GM19193 (cell line): ENCODE measurements at regions not wholly inside any gene's neighbourhood (a gene's known extent, or its start where the extent isn't known, plus 50 kb on each side); places are given as distances from the start of the nearest gene placed in this dataset.

Experiments used
- POLR2A ChIP-seq: IDR thresholded peaks from 4 replicates; pipeline ENCODE4 v1.6.1; 2011; ENCODE audit not compliant: insufficient read depth, insufficient read length; ENCODE audit errors: extremely low read depth

DNA sequence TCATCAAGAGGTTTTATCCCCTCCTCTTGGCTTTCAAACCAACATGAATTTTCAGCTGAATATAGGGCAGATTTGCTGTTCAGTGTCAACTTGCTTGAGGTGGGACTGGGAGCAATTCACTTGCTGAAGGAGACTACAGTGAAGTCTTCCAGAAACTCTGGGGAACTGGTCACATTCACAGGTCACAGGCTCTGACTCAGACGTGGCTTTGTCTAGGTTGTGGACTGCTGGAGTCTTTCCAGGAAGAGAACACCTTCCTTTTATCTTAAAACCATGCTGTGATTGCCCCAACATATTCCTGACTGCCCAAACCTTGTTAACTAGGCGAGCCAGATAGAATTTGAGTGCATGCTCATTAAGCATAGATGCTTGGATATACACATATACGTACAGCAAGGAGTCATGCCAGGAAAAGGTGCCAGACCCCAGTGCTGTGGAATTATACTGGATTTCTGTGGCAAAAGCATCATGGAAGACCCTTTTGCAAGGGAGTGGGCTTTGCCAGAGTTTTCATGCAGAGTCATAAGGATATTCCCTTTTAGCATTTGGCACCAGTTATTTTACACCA is 399.1 kb upstream of the TBL1XR1 start:
- TF ChIP-seq POLR2A = no peak

DNA sequence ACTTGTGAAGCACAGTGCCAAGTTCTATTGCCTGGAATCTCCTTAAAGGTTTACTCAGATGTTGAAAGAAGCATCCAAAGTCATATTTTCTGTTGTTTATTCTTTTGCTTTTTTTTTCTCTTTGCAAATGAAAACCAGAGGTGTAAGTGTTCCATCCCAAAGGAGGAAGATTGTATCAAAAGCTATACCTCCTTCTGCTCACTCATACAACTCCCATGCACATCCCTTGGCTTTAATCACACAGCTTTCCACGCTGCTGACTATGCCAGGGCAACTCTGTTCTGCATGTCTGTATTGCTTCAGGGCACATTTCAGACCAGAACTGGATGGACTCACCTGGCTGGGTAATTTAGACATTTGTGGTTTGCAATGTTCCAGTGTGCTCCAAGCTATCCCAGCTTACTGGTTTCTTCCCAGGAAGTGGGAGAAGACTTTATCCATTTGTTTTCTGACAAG is 399.6 kb upstream of the TBL1XR1 start:
- no peak for TF ChIP-seq POLR2A

DNA sequence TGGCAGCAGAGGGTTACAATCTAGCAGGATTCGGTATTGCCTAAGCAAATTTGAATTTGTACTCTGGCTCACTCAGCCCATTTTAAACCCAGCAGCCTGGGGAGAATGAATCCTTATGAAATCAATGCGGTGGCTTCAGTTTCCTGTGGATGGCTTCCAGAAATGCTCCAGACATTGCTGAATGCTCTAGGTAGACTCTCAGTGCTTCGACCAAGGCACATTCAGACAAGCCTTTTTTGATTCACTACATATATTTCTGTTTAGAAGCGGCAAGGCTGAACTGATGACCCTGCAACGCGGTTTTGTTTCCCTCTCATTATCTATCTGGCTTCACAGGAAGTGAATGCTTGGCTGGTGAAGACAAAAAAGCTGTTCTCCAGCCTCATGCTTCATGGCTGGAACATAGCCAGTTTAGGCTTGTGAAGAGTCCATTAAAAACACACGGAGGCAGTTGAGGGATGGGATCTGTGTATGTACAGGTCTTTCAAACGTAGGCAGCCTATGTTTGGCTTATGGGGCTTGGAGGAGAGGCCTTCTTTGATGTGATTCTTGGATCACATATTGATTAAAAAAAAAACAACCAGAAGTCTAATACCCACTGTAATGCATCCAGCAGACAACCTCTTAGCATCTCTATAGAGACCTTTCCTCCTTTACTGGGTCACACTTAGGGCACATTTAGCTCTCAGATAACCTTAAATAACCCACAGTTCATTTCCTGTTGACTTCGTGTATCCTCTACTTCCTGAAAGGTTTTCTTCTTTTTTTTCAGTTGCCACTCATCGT is 400.2 kb upstream of the TBL1XR1 start:
- no peak for TF ChIP-seq POLR2A

DNA sequence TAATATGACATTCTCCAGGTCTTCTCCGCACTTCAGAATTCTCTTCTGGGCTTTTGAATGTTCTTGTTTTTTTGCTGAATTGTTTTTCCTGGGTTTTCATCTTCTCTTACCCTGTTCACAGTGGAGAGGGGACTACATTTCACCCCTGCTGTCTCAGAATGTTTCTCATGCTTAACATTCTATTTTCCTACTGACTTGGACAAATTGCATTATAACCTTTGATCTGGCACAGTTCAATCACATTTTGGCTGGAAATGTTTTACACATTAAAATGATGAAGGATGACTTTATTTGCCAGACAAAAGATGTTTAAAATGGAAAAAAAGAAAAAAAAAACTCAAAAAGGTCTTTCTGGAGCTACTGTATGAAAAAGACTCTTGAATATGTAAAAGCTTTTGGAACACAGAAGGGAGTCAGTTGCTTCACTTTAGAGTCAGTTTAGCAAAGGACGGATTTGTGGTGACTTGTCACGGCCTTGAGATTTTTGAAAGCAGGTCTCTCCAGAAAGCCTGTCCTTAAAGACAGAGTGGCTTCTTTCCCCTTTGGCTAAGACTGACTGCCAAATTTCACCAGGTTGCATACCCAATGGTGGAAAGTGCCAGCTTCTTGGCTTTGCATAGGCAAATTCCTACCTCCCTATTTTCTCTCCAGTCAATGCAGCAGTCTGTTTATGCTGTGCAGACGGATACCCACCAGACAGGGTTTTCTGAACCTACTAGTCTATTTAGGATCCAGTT is 401.0 kb upstream of the TBL1XR1 start:
- no peak for TF ChIP-seq POLR2A

DNA sequence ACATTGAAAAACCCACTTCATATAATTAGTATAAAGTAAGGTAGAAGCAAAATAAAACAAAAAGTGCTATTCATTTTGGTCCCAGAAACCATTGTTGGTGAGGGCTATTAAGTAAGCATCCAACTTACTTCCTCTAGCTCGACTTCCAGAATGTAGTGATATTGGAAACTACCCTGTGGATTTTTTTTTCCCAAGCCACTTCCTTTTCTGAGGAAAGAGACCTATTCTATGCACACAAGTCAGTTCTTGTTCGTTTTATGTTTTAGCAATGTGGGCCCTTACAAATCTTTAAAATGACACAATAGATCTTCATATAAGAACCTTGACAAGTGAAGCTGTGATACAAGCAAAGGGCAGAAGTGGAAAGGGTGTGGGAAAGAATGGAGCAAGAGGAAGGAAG is 402.0 kb upstream of the TBL1XR1 start:
- no peak for TF ChIP-seq POLR2A

DNA sequence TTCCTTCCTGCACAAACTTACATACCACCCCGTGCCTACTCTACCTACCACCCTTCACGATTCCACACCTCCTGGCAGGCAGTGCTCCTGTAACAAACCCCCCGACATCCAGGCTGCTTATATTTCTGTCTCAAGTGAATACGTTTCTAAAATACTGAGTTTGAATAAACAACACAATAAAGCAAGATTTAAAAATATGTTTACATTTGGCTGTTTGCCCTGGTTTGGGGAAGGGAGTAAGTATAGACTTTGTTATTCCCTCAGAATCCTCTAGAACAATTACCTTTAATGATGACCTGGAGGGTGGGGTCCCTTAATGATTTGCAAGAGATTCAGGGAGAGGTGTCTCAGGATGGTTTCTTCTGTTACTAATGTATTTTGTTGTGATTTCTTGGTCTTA is 402.6 kb upstream of the TBL1XR1 start:
- no peak for TF ChIP-seq POLR2A

DNA sequence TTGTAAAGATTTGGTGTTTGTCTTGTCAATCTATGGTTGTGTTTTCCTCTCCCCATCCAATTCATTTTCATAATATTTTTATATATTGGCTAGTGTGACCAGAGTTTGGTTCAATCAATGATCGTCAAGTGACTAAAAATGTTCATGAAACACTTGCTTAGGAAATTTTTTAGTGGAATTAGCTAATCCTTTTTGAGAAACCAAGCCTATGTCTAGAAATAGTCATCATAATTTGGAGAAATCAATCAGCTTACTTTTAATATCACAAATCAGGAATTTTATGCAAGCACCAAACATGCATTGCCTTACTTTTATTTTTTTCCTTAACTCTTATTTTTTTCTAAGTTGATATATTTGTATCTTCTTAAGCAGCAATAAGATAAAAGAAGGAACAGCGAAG is 403.1 kb upstream of the TBL1XR1 start:
- no peak for TF ChIP-seq POLR2A

DNA sequence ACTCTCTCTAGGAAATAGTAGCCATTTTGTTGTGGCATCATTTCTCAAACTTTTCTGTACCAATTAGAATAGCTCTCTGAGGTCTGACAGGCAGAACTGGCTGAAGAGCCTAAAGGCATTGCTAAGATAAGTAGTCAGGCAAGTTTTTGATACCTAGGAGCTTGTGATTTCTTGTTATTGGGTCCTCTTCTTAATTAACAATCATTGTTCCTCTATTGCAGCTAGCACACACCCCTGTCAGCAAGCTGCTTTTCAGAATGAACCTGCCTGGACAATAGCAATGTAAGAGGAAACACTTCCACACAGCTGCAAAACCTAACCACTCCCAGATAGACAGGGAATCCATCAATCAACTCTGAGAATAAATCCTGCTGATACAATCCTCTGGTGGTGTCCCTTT is 403.9 kb upstream of the TBL1XR1 start:
- TF ChIP-seq POLR2A = no peak

DNA sequence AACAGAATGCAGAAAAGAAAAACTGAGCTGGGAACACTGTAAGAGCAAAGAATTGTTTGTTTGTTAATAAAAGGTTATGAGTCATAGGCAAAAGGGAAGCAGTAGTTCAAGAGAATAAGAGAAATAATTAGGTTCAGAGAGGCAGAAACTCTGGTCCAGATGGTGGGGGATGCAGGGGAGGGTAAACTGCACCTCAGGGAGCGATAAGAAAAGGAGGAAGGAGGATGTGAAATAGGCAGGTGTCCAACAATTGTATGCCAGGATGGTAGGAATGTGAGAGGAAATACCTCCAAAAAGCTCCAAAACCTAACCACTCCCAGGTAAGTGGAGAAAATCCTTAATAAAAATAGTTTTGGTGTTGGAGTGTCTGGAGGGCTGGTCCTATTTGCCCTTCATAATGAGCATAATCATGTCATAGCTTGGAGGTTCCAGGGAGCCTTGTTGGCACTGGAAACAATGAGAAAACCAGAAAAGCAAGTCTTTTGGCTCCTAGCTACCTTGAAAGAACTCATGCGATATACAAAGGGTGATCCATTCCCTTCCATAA is 405.4 kb upstream of the TBL1XR1 start:
- TF ChIP-seq POLR2A = no peak

DNA sequence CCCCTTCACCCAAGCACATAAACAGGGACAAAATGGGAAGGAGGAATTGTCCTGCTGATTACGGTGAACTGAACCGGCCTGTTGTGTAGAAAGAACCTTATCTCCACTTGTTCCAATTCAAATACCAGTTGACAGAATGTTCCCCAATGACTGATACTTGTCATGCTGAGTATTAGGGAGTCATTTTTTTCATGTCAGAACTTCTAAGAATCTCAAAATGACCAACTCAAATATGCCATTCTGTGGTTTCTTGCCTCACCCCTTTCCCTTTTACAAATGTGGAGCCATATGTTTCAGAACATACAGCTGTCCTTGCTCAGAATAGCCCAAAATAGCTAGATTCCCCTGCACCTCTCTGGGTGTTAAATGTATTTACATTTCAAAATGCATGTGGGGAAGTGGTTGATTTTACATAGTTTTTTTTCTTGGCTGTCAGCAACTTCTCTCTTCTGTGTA is 405.9 kb upstream of the TBL1XR1 start:
- no peak for TF ChIP-seq POLR2A

DNA sequence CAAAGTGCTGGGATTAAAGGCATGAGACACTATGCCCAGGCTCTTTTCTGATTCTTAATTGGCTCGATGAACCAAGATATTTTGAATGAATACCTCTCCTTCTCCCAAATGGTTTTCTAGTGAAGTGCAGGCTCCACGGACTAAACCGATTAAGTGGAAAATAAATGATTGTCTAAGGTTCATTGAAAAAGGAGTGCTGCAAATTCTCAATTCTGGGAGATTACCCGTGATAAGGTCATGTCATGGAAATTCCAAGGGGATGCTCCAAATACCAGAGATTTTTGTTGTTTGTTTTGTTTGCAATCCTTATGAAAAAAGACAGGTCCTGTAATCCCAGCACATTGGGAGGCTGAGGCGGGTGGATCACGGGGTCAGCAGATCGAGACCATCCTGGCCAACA is 406.9 kb upstream of the TBL1XR1 start:
- no peak for TF ChIP-seq POLR2A

DNA sequence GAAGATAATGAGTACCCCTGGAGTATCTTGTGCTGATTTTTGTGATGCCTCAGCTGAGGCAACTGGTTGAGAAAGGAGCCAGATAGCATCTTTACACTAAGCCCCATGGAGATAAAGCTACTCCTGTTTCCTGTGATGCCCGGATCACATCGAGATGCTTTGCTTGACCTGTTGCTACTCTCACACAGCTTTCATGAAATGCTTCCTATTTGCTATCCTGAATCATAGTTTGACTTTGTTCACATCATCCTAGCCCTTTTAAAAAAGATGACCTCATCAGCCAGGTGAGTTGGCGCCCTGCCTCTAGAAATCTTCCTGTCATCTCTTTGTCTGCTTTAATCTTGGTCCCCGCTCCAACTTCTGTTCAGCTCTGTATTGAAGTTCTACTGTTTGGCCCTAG is 409.6 kb upstream of the TBL1XR1 start:
- TF ChIP-seq POLR2A = no peak

DNA sequence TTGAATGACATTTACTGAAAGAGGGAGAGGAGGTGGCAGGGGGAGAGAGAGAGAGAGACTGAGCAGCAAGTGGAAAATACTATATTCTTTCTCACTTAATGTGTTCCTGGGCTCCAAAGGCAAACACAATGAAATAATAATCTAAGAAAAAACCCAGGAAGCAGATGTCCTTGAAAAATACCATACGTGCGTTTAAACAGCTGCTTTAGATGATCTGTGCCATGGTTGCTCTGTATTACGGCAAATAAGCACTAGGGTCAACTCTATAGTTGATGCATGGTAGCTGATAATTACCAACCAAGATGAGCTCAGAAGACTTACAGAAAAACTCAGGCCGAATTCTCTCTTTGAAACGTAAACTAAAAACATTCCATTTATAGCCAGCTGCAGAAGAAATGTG is 410.3 kb upstream of the TBL1XR1 start:
- TF ChIP-seq POLR2A = no peak

DNA sequence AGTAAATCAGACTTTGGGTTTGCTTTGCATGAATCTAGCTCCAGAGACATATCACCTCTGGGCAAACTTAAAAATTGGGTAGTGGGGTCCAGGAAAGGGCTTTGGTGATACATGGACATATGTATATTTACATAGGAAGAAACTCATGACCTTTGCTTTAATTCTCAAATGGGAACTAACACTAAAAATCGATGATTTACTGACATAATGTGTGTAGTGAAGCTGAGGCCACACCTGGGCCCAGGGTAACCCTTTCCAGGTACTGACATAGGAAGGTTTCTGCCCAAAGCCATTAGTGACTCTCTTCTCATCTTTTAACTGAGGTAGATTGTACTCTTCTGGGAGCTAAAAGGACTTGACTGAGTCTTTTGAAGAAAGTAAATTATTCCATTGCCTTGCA is 411.2 kb upstream of the TBL1XR1 start:
- no peak for TF ChIP-seq POLR2A

DNA sequence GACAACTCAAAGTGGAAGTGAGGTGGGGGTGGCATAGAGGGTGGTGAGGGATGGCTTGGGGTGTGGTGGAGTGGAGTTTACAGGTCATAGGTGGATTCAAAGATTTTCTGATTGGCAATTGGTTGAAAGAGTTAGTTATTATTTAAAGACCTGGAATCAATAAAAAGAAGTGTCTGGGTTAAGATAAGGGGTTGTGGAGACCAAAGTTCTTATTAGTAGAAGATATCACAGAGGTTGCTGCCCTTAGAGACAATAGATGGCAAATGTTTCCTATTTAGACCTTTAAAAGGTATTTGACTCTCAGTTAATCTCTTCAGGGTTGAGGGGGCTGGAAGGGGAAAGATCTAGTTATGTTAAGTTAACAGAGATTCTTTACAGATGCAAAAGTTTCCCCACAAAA is 412.3 kb upstream of the TBL1XR1 start:
- TF ChIP-seq POLR2A = no peak

DNA sequence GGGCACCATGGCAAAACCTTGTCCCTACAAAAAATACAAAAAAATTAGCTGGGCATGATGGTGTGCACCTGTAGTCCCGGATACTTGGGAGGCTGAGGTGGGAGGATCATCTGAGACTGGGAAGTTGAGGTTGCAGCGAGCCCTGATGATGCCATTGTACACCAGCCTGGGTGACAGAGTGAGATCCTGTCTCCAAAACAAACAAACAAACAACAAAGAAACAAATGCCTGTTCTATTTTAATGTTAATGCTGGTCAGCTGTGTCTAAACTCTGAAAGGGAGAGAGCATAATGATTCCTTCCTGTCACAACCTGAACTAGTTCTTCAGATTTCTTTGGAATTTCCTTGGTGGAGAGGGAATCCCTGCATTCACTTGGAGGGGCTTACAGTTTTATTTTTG is 413.0 kb upstream of the TBL1XR1 start:
- TF ChIP-seq POLR2A = no peak
